HFFc6 (cell line): ENCODE measurements at regions not wholly inside any gene's neighbourhood (a gene's known extent, or its start where the extent isn't known, plus 50 kb on each side); places are given as distances from the start of the nearest gene placed in this dataset.
"Not testable (repeated sequence)": the region's sequence is repeated elsewhere in the genome, so short reads cannot be mapped to it uniquely, and the experiment has no call there.

Experiments
- DNase-seq: peaks from one replicate; pipeline ENCODE4 v3.0.0-alpha.2; 2018
- H3K27ac Mint-ChIP-seq: 2 replicates; pipeline ENCODE4 v1.8.0; 2020; ENCODE audit warnings: mild to moderate bottlenecking, mixed read lengths
- H3K27me3 Mint-ChIP-seq: 2 replicates; pipeline ENCODE4 v1.8.0; 2021; ENCODE audit warnings: mild to moderate bottlenecking, moderate library complexity, mixed read lengths; ENCODE audit not compliant: insufficient read depth
- H3K36me3 Mint-ChIP-seq: 2 replicates; pipeline ENCODE4 v1.8.0; 2021; ENCODE audit warnings: low read depth, mixed read lengths
- H3K4me1 Mint-ChIP-seq: 2 replicates; pipeline ENCODE4 v1.8.0; 2020; ENCODE audit warnings: low read depth, mixed read lengths
- H3K4me3 Mint-ChIP-seq: 2 replicates; pipeline ENCODE4 v1.8.0; 2020; ENCODE audit warnings: mild to moderate bottlenecking, moderate library complexity, mixed read lengths
- H3K9me3 Mint-ChIP-seq: 2 replicates; pipeline ENCODE4 v1.8.0; 2020; ENCODE audit warnings: mild to moderate bottlenecking, mixed read lengths
- TF ChIP-seq, protein P1 (sequence below): fragments of 200-600 bp; sonication (generic); IDR thresholded peaks from 2 replicates; pipeline ENCODE4 v1.5.0; 2021; ENCODE audit warnings: antibody characterized with exemption, mild to moderate bottlenecking

DNA sequence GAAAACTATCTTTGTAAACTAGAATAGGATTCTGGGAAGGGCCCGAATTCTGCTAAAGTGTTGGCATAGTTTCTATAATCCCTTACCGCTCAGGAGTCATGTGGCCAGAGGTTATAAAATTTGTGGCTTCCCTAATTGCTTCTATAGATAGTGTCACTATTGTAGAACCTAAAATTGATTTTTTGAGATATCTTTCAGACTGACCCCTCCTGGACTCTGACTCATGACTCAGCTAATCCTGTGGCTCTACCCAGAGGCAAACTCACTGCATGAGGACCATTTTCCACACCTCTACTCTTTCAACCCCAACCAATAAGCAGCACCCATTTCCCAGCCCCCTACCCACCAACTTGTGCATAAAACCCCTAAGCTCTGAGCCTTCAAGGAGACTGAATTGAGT, 61.8 kb upstream of the PRSS23 start:
- H3K4me1 Mint-ChIP-seq = peaks cover 98% of the 10 kb centered on the region
- DNase-seq = no peak
- TF ChIP-seq, protein P1, sequence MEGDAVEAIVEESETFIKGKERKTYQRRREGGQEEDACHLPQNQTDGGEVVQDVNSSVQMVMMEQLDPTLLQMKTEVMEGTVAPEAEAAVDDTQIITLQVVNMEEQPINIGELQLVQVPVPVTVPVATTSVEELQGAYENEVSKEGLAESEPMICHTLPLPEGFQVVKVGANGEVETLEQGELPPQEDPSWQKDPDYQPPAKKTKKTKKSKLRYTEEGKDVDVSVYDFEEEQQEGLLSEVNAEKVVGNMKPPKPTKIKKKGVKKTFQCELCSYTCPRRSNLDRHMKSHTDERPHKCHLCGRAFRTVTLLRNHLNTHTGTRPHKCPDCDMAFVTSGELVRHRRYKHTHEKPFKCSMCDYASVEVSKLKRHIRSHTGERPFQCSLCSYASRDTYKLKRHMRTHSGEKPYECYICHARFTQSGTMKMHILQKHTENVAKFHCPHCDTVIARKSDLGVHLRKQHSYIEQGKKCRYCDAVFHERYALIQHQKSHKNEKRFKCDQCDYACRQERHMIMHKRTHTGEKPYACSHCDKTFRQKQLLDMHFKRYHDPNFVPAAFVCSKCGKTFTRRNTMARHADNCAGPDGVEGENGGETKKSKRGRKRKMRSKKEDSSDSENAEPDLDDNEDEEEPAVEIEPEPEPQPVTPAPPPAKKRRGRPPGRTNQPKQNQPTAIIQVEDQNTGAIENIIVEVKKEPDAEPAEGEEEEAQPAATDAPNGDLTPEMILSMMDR = no peak
- H3K27me3 Mint-ChIP-seq = peaks cover 4% of the 10 kb centered on the region
- no peaks in the 10 kb centered on the region for H3K9me3 Mint-ChIP-seq
- H3K27ac Mint-ChIP-seq = peak overlapping the region; percentile 99
- H3K36me3 Mint-ChIP-seq = peaks cover 7% of the 10 kb centered on the region; the same call in 1 of the 2 replicates
- 0 out of 2 replicates have a peak overlapping the region, but pooled peaks have one; percentile 20 for H3K4me3 Mint-ChIP-seq

DNA sequence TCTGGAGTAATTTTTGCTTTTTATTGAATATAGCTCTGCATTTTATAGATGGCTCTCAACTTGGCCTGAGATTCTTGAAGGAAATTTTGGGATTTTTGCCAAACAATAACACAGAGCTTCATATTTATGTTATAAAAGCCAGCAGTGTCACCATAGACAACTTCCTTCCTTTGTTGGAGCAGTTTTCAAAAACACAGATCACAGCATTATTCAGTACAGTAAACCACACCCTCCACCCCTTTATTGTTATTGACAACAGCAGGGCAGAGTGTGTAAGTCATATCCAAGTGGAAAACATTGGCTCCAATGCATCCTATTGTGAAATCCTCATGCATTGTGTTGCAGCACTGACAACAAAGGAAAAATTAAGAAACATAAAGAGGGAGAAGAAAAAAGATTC, 62.6 kb upstream of the PRSS23 start:
- H3K36me3 Mint-ChIP-seq = peaks cover 7% of the 10 kb centered on the region; the same call in 1 of the 2 replicates
- peak overlapping the region; percentile 23; the same call in 1 of the 2 replicates for H3K4me3 Mint-ChIP-seq
- peaks cover 4% of the 10 kb centered on the region for H3K27me3 Mint-ChIP-seq
- H3K27ac Mint-ChIP-seq = peak overlapping the region; percentile 92
- H3K4me1 Mint-ChIP-seq = peaks cover 98% of the 10 kb centered on the region
- no peak for DNase-seq
- TF ChIP-seq, protein P1 = no peak
- no peaks in the 10 kb centered on the region for H3K9me3 Mint-ChIP-seq

DNA sequence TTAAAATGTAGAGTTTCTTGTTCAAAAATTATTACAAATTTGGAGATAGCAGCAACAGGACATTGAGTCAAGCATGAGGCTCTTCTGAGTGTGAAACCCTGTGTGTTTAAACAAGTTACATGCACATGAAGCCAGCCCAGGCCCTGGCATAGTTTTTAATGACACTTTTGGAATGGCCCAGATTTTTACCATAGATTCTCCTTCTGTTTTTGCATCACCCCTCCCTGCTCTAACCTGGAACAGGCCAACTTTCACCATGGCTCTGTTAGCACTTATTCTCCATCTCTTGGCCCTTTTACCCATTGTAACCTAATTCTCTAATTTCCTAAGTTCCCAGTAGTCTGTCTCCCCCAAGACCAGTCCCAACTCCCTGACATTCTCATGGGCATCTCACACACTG, 63.1 kb upstream of the PRSS23 start:
- TF ChIP-seq, protein P1 = no peak
- Mint-ChIP-seq H3K27me3 (peaks cover 4% of the 10 kb centered on the region), H3K4me3 (peak overlapping the region; percentile 34), H3K9me3 (no peaks in the 10 kb centered on the region), H3K36me3 (peaks cover 7% of the 10 kb centered on the region; the same call in 1 of the 2 replicates), H3K4me1 (peaks cover 94% of the 10 kb centered on the region), H3K27ac (peak overlapping the region; percentile 92)
- DNase-seq = no peak

DNA sequence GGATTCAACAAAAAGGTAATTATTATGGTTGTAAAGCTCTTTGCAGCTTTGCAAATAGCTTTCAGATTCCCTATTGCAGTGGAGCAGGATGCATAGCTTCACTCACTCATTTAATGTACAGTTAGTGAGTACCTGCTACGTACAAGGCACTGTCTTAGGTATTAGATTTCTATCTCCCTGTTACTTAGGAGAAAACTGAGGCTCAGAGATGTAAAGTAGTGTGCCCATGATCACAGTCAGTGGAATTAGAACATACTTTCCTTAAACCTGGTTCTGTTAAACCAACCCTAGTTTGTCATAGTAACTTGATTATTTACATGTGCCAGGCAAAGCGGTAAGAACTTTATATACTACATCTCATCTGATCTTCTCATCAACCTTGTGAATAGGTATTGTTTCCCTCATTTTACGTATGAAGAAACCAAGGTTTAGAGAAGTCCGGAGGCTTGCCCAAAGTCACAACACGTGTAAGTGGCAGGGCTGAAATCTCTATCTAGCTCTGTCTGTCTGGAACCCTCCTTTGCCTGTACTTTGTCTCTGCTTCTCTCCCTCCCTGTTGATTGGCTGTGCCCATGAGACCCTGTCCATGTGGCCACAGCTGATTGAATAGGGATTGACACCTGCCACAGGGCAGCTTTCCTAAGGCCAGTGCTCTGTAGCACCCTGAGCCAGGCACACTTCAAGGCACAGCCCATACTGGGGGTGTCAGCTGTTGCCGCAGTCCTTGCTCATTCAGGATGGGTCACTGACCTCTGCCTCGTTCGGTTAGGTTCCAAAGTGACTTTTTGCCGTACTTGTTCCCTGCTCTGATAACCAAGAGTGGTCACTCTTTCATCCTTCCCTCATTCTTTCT, 63.8 kb upstream of the PRSS23 start:
- TF ChIP-seq, protein P1 = no peak
- no peaks in the 10 kb centered on the region for H3K9me3 Mint-ChIP-seq
- H3K36me3 Mint-ChIP-seq = peaks cover 7% of the 10 kb centered on the region; the same call in 1 of the 2 replicates
- peak overlapping the region; percentile 54 for H3K4me3 Mint-ChIP-seq
- no peak for DNase-seq
- H3K4me1 Mint-ChIP-seq = peaks cover 87% of the 10 kb centered on the region
- peaks cover 4% of the 10 kb centered on the region for H3K27me3 Mint-ChIP-seq
- H3K27ac Mint-ChIP-seq = peak overlapping the region; percentile 92

DNA sequence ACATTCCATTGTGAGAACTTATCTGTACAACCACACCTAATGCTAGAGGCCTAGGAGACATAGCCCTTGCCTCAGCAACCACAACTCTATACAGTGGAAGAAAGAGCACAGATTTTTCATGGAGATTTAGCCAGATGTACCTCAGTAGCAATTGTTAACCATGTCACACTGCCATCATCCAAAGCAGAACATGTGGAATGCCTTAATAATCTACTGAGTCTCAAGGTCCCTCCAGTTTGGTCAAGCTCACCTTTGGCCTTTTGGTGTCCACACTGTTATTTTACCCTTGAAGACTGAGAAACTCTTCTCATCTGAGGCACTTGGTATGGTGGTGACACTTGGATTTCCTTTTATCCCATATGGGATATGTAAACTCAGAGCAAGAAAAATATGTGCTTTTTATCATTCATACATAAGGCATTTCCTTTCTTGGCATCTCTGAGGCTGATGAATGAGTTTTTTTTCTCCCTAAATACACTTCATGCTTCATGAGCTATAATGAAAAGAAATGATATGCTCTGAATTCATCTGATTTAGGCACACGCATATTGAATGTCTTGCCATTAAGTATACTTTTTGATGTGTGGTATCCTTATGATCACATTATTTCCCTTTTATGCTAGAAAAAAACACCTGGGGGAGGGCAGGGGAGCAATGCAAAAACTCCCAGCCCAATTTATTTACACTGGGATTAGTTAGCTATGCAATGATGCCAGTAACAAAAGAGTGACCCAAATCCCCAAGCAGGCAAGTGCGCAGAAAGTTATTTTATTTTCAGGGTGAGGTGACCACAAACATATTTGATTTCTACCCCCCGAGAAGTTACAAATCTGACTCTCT, 63.3 kb upstream of the ME3 start:
- Mint-ChIP-seq H3K4me1 (peaks cover 85% of the 10 kb centered on the region), H3K27ac (peak overlapping the region; percentile 92)

DNA sequence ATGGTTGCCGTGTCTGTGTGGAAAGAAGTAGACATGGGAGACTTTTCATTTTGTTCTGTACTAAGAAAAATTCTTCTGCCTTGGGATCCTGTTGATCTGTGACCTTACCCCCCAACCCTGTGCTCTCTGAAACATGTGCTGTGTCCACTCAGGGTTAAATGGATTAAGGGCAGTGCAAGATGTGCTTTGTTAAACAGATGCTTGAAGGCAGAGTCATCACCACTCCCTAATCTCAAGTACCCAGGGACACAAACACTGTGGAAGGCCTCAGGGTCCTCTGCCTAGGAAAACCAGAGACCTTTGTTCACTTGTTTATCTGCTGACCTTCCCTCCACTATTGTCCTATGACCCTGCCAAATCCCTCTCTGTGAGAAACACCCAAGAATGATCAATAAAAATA, 60.3 kb upstream of the ME3 start:
- not testable (repeated sequence) for H3K9me3 Mint-ChIP-seq, H3K36me3 Mint-ChIP-seq, H3K4me3 Mint-ChIP-seq, H3K27me3 Mint-ChIP-seq, DNase-seq
- peaks cover 67% of the 10 kb centered on the region for H3K4me1 Mint-ChIP-seq
- peak overlapping the region; percentile 49 for H3K27ac Mint-ChIP-seq

More for the DNA sequence above, 63.3 kb upstream of the ME3 start:
- Mint-ChIP-seq H3K9me3 (no peaks in the 10 kb centered on the region), H3K4me3 (peak overlapping the region; percentile 54), H3K36me3 (peaks cover 7% of the 10 kb centered on the region; the same call in 1 of the 2 replicates), H3K27me3 (peaks cover 2% of the 10 kb centered on the region; the same call in 1 of the 2 replicates)
- DNase-seq = peak; percentile 57
- TF ChIP-seq, protein P1 = no peak

DNA sequence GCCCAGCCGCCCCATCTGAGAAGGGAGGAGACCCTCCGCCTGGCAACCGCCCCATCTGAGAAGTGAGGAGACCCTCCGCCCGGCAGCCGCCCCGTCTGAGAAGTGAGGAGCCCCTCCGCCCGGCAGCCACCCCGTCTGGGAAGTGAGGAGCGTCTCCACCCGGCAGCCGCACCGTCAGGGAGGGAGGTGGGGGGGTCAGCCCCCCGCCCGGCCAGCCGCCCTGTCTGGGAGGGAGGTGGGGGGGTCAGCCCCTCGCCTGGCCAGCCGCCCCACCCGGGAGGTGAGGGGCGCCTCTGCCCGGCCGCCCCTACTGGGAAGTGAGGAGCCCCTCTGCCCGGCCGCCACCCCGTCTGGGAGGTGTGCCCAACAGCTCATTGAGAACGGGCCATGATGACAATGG, 59.9 kb upstream of the ME3 start:
- H3K4me3 Mint-ChIP-seq, H3K27ac Mint-ChIP-seq, DNase-seq, H3K27me3 Mint-ChIP-seq, H3K36me3 Mint-ChIP-seq, H3K9me3 Mint-ChIP-seq: not testable (repeated sequence)
- H3K4me1 Mint-ChIP-seq = peaks cover 65% of the 10 kb centered on the region

DNA sequence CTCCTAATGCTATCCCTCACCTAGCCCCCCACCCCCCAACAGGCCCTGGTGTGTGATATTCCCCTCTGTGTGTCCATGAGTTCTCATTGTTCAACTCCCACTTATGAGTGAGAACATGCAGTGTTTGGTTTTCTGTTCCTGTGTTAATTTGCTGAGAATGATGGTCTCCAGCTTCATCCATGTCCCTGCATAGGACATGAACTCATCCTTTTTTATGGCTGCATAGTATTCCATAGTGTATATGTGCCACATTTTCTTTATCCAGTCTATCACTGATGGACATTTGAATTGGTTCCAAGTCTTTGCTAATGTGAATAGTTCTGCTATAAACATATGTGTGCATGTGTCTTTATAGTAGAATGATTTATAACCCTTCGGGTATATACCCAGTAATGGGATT, 57.2 kb upstream of the ME3 start:
- peaks cover 65% of the 10 kb centered on the region for H3K4me1 Mint-ChIP-seq
- H3K27ac Mint-ChIP-seq, H3K27me3 Mint-ChIP-seq, H3K4me3 Mint-ChIP-seq, DNase-seq, H3K36me3 Mint-ChIP-seq, H3K9me3 Mint-ChIP-seq: not testable (repeated sequence)
